ENCODE measurements at regions not wholly inside any gene's neighbourhood (a gene's known extent, or its start where the extent isn't known, plus 50 kb on each side); places are given as distances from the start of the nearest gene placed in this dataset.

DNA sequence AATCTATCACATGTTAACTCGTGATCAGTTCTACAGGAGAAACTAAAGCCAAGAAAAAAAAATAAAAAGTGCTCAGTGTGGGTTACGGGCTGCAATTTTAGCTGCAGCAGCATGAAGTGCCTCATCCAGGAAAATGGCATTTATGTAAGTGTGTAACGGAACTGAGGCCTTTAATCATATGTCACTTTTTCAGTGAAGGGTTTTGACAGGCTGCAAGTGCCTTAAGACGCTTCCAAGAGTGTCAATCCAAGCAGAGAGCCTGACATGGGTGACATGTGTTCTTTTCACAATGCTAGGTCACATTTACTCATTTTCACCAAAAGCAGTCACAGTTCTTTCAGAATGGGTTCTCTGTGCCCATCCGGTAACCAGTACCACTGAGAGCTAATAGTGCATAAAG is 604.6 kb downstream of the RAB28 start:
- TF ChIP-seq, protein P1, sequence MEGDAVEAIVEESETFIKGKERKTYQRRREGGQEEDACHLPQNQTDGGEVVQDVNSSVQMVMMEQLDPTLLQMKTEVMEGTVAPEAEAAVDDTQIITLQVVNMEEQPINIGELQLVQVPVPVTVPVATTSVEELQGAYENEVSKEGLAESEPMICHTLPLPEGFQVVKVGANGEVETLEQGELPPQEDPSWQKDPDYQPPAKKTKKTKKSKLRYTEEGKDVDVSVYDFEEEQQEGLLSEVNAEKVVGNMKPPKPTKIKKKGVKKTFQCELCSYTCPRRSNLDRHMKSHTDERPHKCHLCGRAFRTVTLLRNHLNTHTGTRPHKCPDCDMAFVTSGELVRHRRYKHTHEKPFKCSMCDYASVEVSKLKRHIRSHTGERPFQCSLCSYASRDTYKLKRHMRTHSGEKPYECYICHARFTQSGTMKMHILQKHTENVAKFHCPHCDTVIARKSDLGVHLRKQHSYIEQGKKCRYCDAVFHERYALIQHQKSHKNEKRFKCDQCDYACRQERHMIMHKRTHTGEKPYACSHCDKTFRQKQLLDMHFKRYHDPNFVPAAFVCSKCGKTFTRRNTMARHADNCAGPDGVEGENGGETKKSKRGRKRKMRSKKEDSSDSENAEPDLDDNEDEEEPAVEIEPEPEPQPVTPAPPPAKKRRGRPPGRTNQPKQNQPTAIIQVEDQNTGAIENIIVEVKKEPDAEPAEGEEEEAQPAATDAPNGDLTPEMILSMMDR (IDR thresholded peaks at IDR 0.05; ENCODE audit: insufficient read depth, low read length): no peak
- H3K4me3 ChIP-seq (ENCODE audit: low read depth, low read length): no peak overlapping the region
- DNase-seq (ENCODE audit: low read depth): no peak

DNA sequence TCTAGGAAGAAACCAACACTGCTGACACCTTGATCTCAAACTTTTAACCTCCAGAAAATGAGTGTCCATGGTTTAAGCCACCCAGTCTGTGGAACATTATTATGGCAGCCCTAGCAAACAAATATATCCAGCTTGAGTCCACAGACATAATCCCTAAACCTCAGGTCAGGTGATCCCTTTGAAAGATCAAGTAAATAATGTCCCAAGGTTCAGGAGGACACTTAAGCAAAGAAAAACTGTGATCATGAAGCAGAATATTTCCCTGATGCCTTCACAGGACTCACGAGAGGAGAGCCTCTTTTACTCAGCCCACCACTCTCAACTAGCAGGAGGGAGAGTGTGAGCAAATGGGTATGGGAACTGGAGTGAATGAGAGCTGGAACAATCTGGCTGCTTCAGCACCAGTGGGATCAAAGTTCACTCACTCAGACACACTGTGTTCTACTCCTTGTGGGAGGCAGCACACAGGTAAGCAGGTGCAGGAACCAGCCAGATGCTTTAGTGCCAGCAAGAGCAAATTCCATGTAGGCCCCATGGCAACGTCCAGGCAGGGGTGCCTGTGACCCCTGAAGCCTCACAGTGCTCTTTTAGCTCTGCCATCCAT is 608.4 kb downstream of the RAB28 start:
- no peak overlapping the region for H3K4me3 ChIP-seq (ENCODE audit: low read depth, low read length)
- TF ChIP-seq, protein P1 (IDR thresholded peaks at IDR 0.05; ENCODE audit: insufficient read depth, low read length): no peak
- no peak for DNase-seq (ENCODE audit: low read depth)

DNA sequence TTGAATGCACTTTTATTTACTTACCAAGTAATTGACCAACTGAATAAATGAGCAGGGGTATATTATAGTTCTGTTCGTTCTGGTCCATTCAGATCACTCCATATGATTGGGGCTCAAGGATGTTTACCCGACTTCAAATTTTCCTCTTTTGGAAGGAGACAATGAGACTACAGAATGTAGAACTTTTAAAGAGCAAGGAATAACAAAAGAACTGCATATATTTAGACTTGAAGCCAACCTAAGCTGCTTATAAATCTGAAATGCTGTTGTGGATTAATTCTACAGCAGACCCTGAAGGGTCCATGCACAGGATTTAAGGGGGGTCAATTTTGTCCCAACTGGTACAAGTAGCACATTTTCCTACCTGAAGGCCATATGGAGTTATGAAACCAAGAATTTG is 610.8 kb downstream of the RAB28 start:
- TF ChIP-seq, protein P1 (IDR thresholded peaks at IDR 0.05; ENCODE audit: insufficient read depth, low read length): no peak
- no peak for DNase-seq (ENCODE audit: low read depth)

DNA sequence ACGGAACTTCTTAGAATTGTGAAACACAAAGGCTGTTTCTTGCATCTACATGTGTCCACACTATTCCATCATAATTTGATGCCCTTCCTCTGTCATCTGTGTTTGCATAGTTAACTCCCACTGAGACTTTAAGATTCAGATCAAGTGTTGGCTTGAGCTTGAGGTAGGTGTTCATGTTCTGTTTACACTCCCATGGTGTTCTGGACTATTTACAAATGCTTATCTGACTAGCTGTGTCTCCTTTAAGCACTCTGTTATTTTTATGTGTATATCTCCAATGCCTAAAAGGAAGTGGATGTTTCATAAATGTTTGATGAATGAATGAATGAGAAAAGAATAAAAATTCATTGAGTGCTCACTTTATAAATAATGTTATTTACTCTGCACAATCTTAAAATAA is 622.7 kb downstream of the RAB28 start:
- DNase-seq (ENCODE audit: low read depth): no peak
- TF ChIP-seq, protein P1 (IDR thresholded peaks at IDR 0.05; ENCODE audit: insufficient read depth, low read length): no peak
- no peak overlapping the region for H3K4me3 ChIP-seq (ENCODE audit: low read depth, low read length)

More for the DNA sequence above, 610.8 kb downstream of the RAB28 start:
- H3K4me3 ChIP-seq (ENCODE audit: low read depth, low read length): no peak overlapping the region

DNA sequence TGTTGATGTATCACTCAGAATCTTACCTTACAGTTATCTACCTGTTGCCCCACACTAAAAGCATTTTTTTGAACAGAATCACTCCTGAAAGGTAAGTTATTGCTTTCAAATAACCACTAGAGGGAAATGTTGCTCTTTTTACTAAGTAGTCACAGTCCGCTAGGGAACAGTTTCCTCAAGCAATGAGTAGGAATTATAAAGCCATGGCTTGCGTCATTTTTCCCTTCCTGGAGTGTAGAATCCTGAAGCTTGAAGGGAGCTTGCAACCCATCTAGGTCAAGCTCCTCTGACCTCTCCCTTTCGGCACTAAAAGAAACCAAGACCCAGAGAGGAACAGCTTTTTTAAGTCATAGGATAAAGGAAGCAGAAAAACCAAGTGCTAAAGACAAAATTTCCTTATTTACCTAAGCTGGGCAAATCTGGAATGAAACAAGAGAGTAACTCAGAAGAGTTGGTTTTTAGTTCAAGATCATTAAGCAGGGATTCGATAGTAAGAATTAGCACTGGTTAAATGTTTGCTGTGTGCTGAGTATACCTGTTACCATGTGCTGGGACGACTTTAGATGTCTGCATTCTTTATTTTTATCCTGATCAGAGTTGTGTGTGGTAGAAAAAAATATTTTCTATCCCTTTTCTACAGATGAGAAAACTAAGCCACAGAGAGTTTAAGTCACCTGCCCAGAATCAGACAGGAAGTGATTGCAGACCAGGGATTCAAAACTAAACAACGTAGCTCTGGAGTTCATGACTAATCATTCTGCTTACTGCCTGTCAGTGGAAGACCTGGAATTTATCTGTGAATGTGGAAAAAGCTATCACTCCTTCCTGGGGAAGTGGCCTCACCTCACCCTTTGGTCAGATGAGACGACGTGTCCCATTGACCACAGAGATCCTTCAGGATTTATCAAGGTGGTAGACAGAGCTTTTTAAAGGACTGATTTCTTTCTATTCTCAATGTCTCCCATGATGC is 631.5 kb downstream of the RAB28 start:
- TF ChIP-seq, protein P1 (IDR thresholded peaks at IDR 0.05; ENCODE audit: insufficient read depth, low read length): peak; percentile 52
- DNase-seq (ENCODE audit: low read depth): peak; percentile 78
- H3K4me3 ChIP-seq (ENCODE audit: low read depth, low read length): no peak overlapping the region

DNA sequence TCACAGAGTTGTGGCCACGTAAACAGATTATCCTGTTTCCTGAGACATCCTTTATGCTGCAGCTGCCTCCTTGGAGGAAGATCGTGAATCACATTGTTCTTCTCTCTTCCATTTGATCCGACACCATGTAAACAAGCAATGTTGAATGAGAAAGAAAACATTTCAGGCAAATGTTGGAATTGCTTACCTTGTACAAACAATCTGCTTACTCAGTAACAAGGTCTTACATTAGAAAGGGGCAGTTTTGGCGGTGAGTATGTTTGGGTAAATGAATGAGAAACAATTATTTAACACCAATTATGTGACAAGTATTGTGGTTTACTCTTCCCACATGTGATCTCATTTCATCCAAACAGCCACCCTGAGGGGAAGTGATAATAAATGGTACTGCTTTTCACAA is 637.8 kb downstream of the RAB28 start:
- H3K4me3 ChIP-seq (ENCODE audit: low read depth, low read length): no peak overlapping the region
- no peak for DNase-seq (ENCODE audit: low read depth)
- TF ChIP-seq, protein P1 (IDR thresholded peaks at IDR 0.05; ENCODE audit: insufficient read depth, low read length): no peak
